Mucosa of descending colon (tissue), 3 donors: ENCODE measurements at regions not wholly inside any gene's neighbourhood (a gene's known extent, or its start where the extent isn't known, plus 50 kb on each side); places are given as distances from the start of the nearest gene placed in this dataset.
A peak's percentile ranks its signal among the peaks of the same experiment; 100 is the strongest.

ENCODE experiments used
- ATAC-seq: fragments of 200-7000 bp; cut with Tn5 transposase; one replicate; pipeline ENCODE4 v1.9.1; 2020; ENCODE audit warnings: mild to moderate bottlenecking, moderate library complexity
- DNase-seq, 3 donors: peaks; one replicate each; pipeline ENCODE4 v3.0.0-alpha.2; 2020
- H3K36me3 ChIP-seq: fragments of 200-600 bp; one replicate; pipeline ENCODE4 v1.8.0; 2021; ENCODE audit warnings: low read depth, mild to moderate bottlenecking
- H3K4me1 ChIP-seq: fragments of 200-600 bp; one replicate; pipeline ENCODE4 v1.8.0; 2021; ENCODE audit warnings: low read depth, mild to moderate bottlenecking
- H3K4me3 ChIP-seq: fragments of 200-600 bp; one replicate; pipeline ENCODE4 v1.8.0; 2021; ENCODE audit warnings: mild to moderate bottlenecking
- H3K9me3 ChIP-seq: fragments of 200-600 bp; one replicate; pipeline ENCODE4 v1.8.0; 2021; ENCODE audit warnings: mild to moderate bottlenecking
- intact Hi-C, 2 donors: fragments of 100-400 bp; cut with DNase I in 1 of 2; cut with micrococcal nuclease in 1 of 2; formaldehyde crosslinking; loops; one replicate each; pipeline versions ENCODE4 v1.11.0 to v1.11.1; 2022; cut with DNase I, micrococcal nuclease
- TF ChIP-seq, protein P1 (sequence below): fragments of 200-600 bp; IDR thresholded peaks from one replicate; pipeline ENCODE4 v1.8.0; 2022; ENCODE audit warnings: antibody characterized with exemption, mild to moderate bottlenecking
- donor health status: DM: no; HTN: no; CAD: no; lungs with moderate emphysema.
- donor health status: DM: no; HTN: no; CAD: no.
- donor health status: DM: no; HTN: yes; CAD: no.

DNA sequence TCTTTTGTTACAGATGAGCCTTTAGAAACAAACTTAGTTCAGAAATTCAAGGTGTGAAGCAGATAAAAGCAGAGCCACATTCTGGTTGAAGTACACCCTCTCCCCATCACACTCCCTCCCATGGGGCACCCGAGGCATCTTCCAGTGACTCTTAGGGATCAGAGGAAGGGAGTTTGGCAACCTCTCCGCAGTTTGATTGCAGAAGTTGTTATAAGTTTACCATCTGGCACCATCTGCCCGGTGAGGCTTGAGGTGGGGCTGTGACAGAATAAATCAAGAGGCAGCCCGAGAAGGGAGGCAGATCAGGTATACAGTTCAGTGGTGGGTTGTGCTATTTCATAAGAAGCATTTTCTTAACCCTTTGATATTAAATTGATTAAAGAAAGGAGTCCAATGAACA is 458.6 kb upstream of the CLINT1 start:
- intact Hi-C loops = no loop called here
- Histone ChIP-seq H3K9me3 (no peaks in the 10 kb centered on the region), H3K4me3 (no peak overlapping the region), H3K36me3 (no peaks in the 10 kb centered on the region), H3K4me1 (peaks cover 5% of the 10 kb centered on the region)
- TF ChIP-seq, protein P1, sequence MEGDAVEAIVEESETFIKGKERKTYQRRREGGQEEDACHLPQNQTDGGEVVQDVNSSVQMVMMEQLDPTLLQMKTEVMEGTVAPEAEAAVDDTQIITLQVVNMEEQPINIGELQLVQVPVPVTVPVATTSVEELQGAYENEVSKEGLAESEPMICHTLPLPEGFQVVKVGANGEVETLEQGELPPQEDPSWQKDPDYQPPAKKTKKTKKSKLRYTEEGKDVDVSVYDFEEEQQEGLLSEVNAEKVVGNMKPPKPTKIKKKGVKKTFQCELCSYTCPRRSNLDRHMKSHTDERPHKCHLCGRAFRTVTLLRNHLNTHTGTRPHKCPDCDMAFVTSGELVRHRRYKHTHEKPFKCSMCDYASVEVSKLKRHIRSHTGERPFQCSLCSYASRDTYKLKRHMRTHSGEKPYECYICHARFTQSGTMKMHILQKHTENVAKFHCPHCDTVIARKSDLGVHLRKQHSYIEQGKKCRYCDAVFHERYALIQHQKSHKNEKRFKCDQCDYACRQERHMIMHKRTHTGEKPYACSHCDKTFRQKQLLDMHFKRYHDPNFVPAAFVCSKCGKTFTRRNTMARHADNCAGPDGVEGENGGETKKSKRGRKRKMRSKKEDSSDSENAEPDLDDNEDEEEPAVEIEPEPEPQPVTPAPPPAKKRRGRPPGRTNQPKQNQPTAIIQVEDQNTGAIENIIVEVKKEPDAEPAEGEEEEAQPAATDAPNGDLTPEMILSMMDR = no peak
- peak; percentile 63 for ATAC-seq
- peak in 1 of 3 donors; percentile 61 for DNase-seq

GRCh38 chr5:158313733-158314464 is 455.0 kb upstream of the CLINT1 start:
- DNase-seq = no peak
- intact Hi-C loops = no loop called here
- H3K4me1 ChIP-seq = peaks cover 5% of the 10 kb centered on the region
- H3K4me3 ChIP-seq = no peak overlapping the region
- TF ChIP-seq, protein P1 = no peak
- no peaks in the 10 kb centered on the region for H3K9me3 ChIP-seq
- no peaks in the 10 kb centered on the region for H3K36me3 ChIP-seq
- no peak for ATAC-seq

DNA sequence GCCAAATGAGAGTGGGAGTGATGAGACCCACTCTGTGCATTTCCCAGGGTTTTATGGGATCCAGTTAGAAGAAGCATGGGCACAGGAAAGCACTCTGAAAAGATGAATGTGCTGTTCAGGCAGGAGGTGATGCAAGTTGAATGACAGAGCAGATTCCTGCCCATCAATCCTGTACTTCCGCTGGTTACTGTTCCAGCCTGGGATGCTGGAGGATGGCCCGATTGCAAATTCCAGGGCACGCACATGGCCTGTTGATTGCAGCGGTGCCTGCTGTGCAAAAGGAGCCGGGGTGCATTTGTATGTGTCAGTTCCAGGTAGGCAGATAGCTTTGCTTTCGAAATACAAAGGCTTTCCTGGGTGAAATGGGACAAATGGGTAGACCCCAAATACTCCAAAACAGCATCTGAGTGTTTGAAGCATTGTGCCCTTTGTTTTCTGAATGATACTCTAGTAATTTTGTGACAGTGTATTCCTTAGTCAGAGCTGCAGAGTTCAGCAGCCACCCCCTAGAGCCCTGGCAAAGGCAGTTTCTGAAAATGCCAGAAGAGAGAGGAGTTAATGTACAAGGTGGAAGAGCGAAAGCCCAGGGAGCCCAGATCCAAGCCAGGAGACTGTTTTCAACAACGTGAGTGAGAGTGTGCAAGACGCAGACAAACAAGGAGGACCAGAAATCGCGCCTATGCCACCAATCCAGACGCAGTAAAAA is 454.2 kb upstream of the CLINT1 start:
- intact Hi-C loops = no loop called here
- H3K4me1 ChIP-seq = peaks cover 5% of the 10 kb centered on the region
- ATAC-seq = no peak
- TF ChIP-seq, protein P1 = no peak
- no peaks in the 10 kb centered on the region for H3K36me3 ChIP-seq
- no peak overlapping the region for H3K4me3 ChIP-seq
- no peak for DNase-seq
- H3K9me3 ChIP-seq = no peaks in the 10 kb centered on the region

GRCh38 chr5:158309088-158309807 is 450.3 kb upstream of the CLINT1 start:
- DNase-seq (no peak), ATAC-seq (no peak)
- no peak overlapping the region for H3K4me3 ChIP-seq
- H3K9me3 ChIP-seq = no peaks in the 10 kb centered on the region
- intact Hi-C loops = no loop called here
- TF ChIP-seq, protein P1 = no peak
- no peaks in the 10 kb centered on the region for H3K36me3 ChIP-seq
- no peaks in the 10 kb centered on the region for H3K4me1 ChIP-seq

- Histone ChIP-seq H3K4me3 (no peak overlapping the region), H3K36me3 (no peaks in the 10 kb centered on the region), H3K9me3 (no peaks in the 10 kb centered on the region), H3K4me1 (no peaks in the 10 kb centered on the region)
- no peak for DNase-seq
- ATAC-seq = no peak
- intact Hi-C loops = no loop called here
- TF ChIP-seq, protein P1 = no peak
Measured at GRCh38 chr5:158308429-158309025, 449.6 kb upstream of the CLINT1 start.
